H9 (cell line): ENCODE measurements at regions not wholly inside any gene's neighbourhood (a gene's known extent, or its start where the extent isn't known, plus 50 kb on each side); places are given as distances from the start of the nearest gene placed in this dataset.

ENCODE experiments used
- DNase-seq: peaks from one replicate; pipeline ENCODE4 v3.0.0-alpha.2; 2017
- H2AFZ ChIP-seq: one replicate; pipeline ENCODE4 v1.6.1; 2013; ENCODE audit warnings: mild to moderate bottlenecking, low read length, control low read depth, moderate library complexity
- H2AK5ac ChIP-seq: 2 replicates; pipeline ENCODE4 v1.6.1; 2013; ENCODE audit warnings: low read length, control low read depth, mixed read lengths; ENCODE audit not compliant: insufficient read length
- H2BK120ac ChIP-seq: one replicate; pipeline ENCODE4 v1.6.1; 2013; ENCODE audit warnings: low read depth, mild to moderate bottlenecking, low read length, control low read depth, inconsistent platforms; ENCODE audit not compliant: poor library complexity, severe bottlenecking
- H2BK12ac ChIP-seq: 2 replicates; pipeline ENCODE4 v1.6.1; 2013; ENCODE audit warnings: low read length, control low read depth, mixed read lengths, low read depth; ENCODE audit not compliant: insufficient read length
- H2BK15ac ChIP-seq: 2 replicates; pipeline ENCODE4 v1.6.1; 2013; ENCODE audit warnings: low read depth, low read length, control low read depth
- H2BK20ac ChIP-seq: one replicate; pipeline ENCODE4 v1.6.1; 2013; ENCODE audit warnings: low read depth, mild to moderate bottlenecking, low read length, control low read depth, inconsistent platforms; ENCODE audit not compliant: poor library complexity, severe bottlenecking
- H2BK5ac ChIP-seq: 2 replicates; pipeline ENCODE4 v1.6.1; 2013; ENCODE audit warnings: low read length, control low read depth, mixed read lengths; ENCODE audit not compliant: insufficient read length
- H3K14ac ChIP-seq: 2 replicates; pipeline ENCODE4 v1.6.1; 2013; ENCODE audit warnings: low read length, control low read depth; ENCODE audit not compliant: insufficient read depth
- H3K18ac ChIP-seq: 2 replicates; pipeline ENCODE4 v1.6.1; 2013; ENCODE audit warnings: low read depth, mild to moderate bottlenecking, mixed read lengths, low read length, control low read depth; ENCODE audit not compliant: insufficient read length
- H3K23ac ChIP-seq: 2 replicates; pipeline ENCODE4 v1.6.1; 2013; ENCODE audit warnings: low read length, control low read depth, mixed read lengths, low read depth; ENCODE audit not compliant: insufficient read length
- H3K23me2 ChIP-seq: 2 replicates; pipeline ENCODE4 v1.6.1; 2013; ENCODE audit warnings: low read depth, mild to moderate bottlenecking, mixed read lengths, low read length, control low read depth; ENCODE audit not compliant: insufficient read length, poor library complexity, severe bottlenecking
- H3K27ac ChIP-seq: 2 replicates; pipeline ENCODE4 v1.5.1; 2013; ENCODE audit warnings: low read length, control low read depth, mixed read lengths, low read depth; ENCODE audit not compliant: insufficient read length
- H3K27me3 ChIP-seq: 2 replicates; pipeline ENCODE4 v1.6.1; 2013; ENCODE audit warnings: low read length, control low read depth, inconsistent platforms; ENCODE audit not compliant: insufficient read depth
- H3K4ac ChIP-seq: 2 replicates; pipeline ENCODE4 v1.6.1; 2013; ENCODE audit warnings: low read depth, mild to moderate bottlenecking, control low read depth, inconsistent platforms, low read length, moderate library complexity
- H3K4me1 ChIP-seq: 2 replicates; pipeline ENCODE4 v1.6.1; 2013; ENCODE audit warnings: low read length, control low read depth, inconsistent platforms; ENCODE audit not compliant: insufficient read depth
- H3K4me2 ChIP-seq: 2 replicates; pipeline ENCODE4 v1.6.1; 2013; ENCODE audit warnings: low read length, control low read depth, mixed read lengths; ENCODE audit not compliant: insufficient read length, insufficient read depth
- H3K56ac ChIP-seq: 2 replicates; pipeline ENCODE4 v1.6.1; 2013; ENCODE audit warnings: low read depth, mild to moderate bottlenecking, mixed read lengths, low read length, control low read depth; ENCODE audit not compliant: insufficient read length
- H3K79me1 ChIP-seq: 2 replicates; pipeline ENCODE4 v1.6.1; 2013; ENCODE audit warnings: low read depth, mild to moderate bottlenecking, moderate library complexity, low read length, control low read depth, inconsistent platforms; ENCODE audit not compliant: insufficient read depth, poor library complexity, severe bottlenecking
- H3K79me2 ChIP-seq: 2 replicates; pipeline ENCODE4 v1.6.1; 2013; ENCODE audit warnings: low read length, control low read depth, inconsistent platforms; ENCODE audit not compliant: insufficient read depth
- H3K9ac ChIP-seq: 2 replicates; pipeline ENCODE4 v1.6.1; 2013; ENCODE audit warnings: low read length, control low read depth, mixed read lengths; ENCODE audit not compliant: insufficient read length; ENCODE audit errors: extremely low read depth
- H3K9me3 ChIP-seq: one replicate; pipeline ENCODE4 v1.6.1; 2013; ENCODE audit warnings: low read depth, low read length, inconsistent platforms; ENCODE audit not compliant: control insufficient read depth
- H3T11ph ChIP-seq: one replicate; pipeline ENCODE4 v1.6.1; 2013; ENCODE audit warnings: mild to moderate bottlenecking, low read length, control low read depth, inconsistent platforms
- H4K20me1 ChIP-seq: one replicate; pipeline ENCODE4 v1.6.1; 2013; ENCODE audit not compliant: control insufficient read depth, insufficient read length, insufficient read depth
- H4K5ac ChIP-seq: 2 replicates; pipeline ENCODE4 v1.6.1; 2013; ENCODE audit warnings: low read depth, mild to moderate bottlenecking, mixed read lengths, low read length, control low read depth; ENCODE audit not compliant: insufficient read length
- H4K8ac ChIP-seq: replicated peaks from 2 replicates; pipeline ENCODE4 v1.6.1; 2013; ENCODE audit warnings: low read length, control low read depth, mixed read lengths, low read depth; ENCODE audit not compliant: insufficient read length
- H4K91ac ChIP-seq: 2 replicates; pipeline ENCODE4 v1.6.1; 2013; ENCODE audit warnings: low read depth, mild to moderate bottlenecking, moderate library complexity, mixed read lengths, low read length, control low read depth; ENCODE audit not compliant: insufficient read length
- H3K27ac Mint-ChIP-seq, 3 experiments: 2 replicates in 2 of 3; 3 replicates in 1 of 3; pipeline ENCODE4 v1.8.0; 2020 to 2021; ENCODE audit warnings: mixed read lengths in 3 of 3, mild to moderate bottlenecking in 1 of 3, moderate library complexity in 1 of 3
- H3K27me3 Mint-ChIP-seq: 2 replicates; pipeline ENCODE4 v1.8.0; 2021; ENCODE audit warnings: low read depth, mild to moderate bottlenecking, moderate library complexity, mixed read lengths
- H3K36me3 Mint-ChIP-seq, 3 experiments: 2 replicates in 2 of 3; 3 replicates in 1 of 3; pipeline ENCODE4 v1.8.0; 2020 to 2021; ENCODE audit warnings: low read depth in 3 of 3, mixed read lengths in 3 of 3; ENCODE audit not compliant: insufficient read depth in 1 of 3
- H3K4me1 Mint-ChIP-seq, 2 experiments: 2 replicates each; pipeline ENCODE4 v1.8.0; 2020; ENCODE audit warnings: mixed read lengths in 2 of 2
- H3K4me3 Mint-ChIP-seq, 2 experiments: 2 replicates in 1 of 2; 3 replicates in 1 of 2; pipeline ENCODE4 v1.8.0; 2020 to 2021; ENCODE audit warnings: mild to moderate bottlenecking in 2 of 2, mixed read lengths in 2 of 2, moderate library complexity in 1 of 2
- H3K9me3 Mint-ChIP-seq, 2 experiments: 2 replicates in 1 of 2; 3 replicates in 1 of 2; pipeline ENCODE4 v1.8.0; 2020; ENCODE audit warnings: mild to moderate bottlenecking in 2 of 2, mixed read lengths in 2 of 2, moderate library complexity in 1 of 2
- WGBS: extraction: QIAGEN DNeasy Blood & Tissue Kit; methylation state at CpG from one replicate; pipeline ENCODE4 v1.1.7; 2013; ENCODE audit warnings: missing lambda C conversion rate, low lambda C conversion rate, mixed read lengths; ENCODE audit not compliant: insufficient read length; ENCODE audit errors: extremely low coverage; 5-methylcytosine and 5-hydroxymethylcytosine counted together
- TF ChIP-seq, protein P1 (sequence below): fragments of 200-600 bp; sonication (generic); conservative IDR thresholded peaks from 3 replicates; pipeline ENCODE4 v1.8.0; 2021; ENCODE audit warnings: antibody characterized with exemption, mild to moderate bottlenecking

DNA sequence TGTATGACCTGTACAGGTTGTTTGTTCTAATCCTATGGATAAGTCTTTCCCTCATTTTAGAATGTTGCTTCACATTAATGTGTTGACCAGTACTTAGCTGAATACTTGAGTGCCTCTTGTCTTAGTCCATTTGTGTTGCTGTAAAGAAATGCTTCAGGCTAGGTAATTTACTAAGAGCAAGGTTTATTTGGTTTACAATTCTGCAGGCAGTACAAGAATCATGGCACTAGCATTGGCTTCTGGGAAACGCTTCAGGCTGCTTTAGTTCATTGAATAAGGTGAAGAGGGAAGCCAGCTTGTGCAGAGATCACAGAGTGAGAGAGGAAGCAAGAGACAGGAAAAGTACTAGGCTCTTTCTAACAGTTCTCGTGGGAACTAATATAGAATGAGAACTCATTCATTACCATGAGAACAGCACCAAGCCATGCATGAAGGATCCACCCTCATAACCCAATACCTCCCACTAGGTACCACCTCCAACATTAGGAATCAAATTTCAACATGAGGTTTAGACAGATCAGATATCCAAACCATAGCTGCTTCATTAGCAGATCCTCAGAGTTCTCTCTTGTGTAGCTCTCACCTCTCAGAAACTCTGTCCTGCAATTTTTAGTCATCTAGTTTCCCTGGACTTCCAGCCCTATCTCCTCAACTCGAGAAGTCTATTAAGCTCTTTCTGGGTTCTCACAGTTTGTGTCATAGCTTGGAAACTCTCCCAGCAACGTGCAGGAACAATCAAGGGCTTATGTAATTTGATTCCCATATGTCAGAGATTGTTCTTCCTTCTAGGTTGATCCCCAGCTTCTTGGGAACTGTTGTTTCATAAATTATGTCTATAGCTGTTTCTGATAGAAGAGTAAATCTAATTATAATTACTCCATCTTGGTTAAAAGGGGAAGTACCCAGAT, 2082.3 kb upstream of the CELF4 start:
- TF ChIP-seq, protein P1, sequence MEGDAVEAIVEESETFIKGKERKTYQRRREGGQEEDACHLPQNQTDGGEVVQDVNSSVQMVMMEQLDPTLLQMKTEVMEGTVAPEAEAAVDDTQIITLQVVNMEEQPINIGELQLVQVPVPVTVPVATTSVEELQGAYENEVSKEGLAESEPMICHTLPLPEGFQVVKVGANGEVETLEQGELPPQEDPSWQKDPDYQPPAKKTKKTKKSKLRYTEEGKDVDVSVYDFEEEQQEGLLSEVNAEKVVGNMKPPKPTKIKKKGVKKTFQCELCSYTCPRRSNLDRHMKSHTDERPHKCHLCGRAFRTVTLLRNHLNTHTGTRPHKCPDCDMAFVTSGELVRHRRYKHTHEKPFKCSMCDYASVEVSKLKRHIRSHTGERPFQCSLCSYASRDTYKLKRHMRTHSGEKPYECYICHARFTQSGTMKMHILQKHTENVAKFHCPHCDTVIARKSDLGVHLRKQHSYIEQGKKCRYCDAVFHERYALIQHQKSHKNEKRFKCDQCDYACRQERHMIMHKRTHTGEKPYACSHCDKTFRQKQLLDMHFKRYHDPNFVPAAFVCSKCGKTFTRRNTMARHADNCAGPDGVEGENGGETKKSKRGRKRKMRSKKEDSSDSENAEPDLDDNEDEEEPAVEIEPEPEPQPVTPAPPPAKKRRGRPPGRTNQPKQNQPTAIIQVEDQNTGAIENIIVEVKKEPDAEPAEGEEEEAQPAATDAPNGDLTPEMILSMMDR, result no peak
- Histone ChIP-seq H2AK5ac (no peak overlapping the region), H2AFZ (no peak overlapping the region)

More for the DNA sequence above, 2082.3 kb upstream of the CELF4 start:
- H3K36me3 Mint-ChIP-seq, result peaks cover 0 to 3% (median 1%) of the 10 kb centered on the region in 3 experiments; a peak in 1 of 7 replicates
- peaks cover 0 to 3% of the 10 kb centered on the region in 2 experiments; a peak in 1 of 5 replicates for H3K9me3 Mint-ChIP-seq
- Histone ChIP-seq H2BK5ac (no peak overlapping the region), H3K23me2 (no peaks in the 10 kb centered on the region), H2BK20ac (no peak overlapping the region), H3K9ac (no peak overlapping the region), H3K79me1 (no peaks in the 10 kb centered on the region), H4K91ac (no peak overlapping the region), H3T11ph (no peak overlapping the region), H4K5ac (no peak overlapping the region), H3K4ac (no peak overlapping the region), H3K18ac (no peak overlapping the region), H3K4me1 (no peaks in the 10 kb centered on the region; the same call in 1 of the 2 replicates), H3K27me3 (no peaks in the 10 kb centered on the region), H3K9me3 (no peaks in the 10 kb centered on the region), H3K79me2 (no peaks in the 10 kb centered on the region), H2BK15ac (no peak overlapping the region), H4K8ac (no peak overlapping the region), H3K14ac (no peak overlapping the region), H3K27ac (no peak overlapping the region), H3K23ac (no peak overlapping the region), H2BK120ac (no peak overlapping the region), H3K4me2 (no peak overlapping the region), H4K20me1 (no peaks in the 10 kb centered on the region), H3K56ac (no peak overlapping the region), H2BK12ac (no peak overlapping the region)
- WGBS, result no CpG with 5 or more reads among the region's 4 CpGs
- peaks cover 12 to 13% of the 10 kb centered on the region in 2 experiments for H3K4me1 Mint-ChIP-seq
- H3K27me3 Mint-ChIP-seq, result no peaks in the 10 kb centered on the region
- DNase-seq, result no peak
- no peak overlapping the region for H3K4me3 Mint-ChIP-seq
- H3K27ac Mint-ChIP-seq, result peak overlapping the region; percentile 31 to 88 (median 64); a peak in 5 of 7 replicates
